HEK293 (cell line): ENCODE measurements at regions not wholly inside any gene's neighbourhood (a gene's known extent, or its start where the extent isn't known, plus 50 kb on each side); places are given as distances from the start of the nearest gene placed in this dataset.

Experiments
- MEIS1 ChIP-seq: sonication (generic); formaldehyde crosslinking; IDR thresholded peaks from 2 replicates; pipeline ENCODE4 v1.8.1; 2022; ENCODE audit warnings: missing genetic modification reagents, mild to moderate bottlenecking, borderline replicate concordance
- ZNF140 ChIP-seq: fragments of 450-650 bp; formaldehyde crosslinking; IDR thresholded peaks from 2 replicates; pipeline ENCODE4 v1.5.1; 2016; ENCODE audit warnings: missing biosample characterization, missing genetic modification characterization
- ZNF214 ChIP-seq: fragments of 450-650 bp; formaldehyde crosslinking; IDR thresholded peaks from 2 replicates; pipeline ENCODE4 v1.5.1; 2017; ENCODE audit warnings: missing biosample characterization, mild to moderate bottlenecking, missing genetic modification characterization, borderline replicate concordance
- ZNF23 ChIP-seq: fragments of 450-650 bp; formaldehyde crosslinking; IDR thresholded peaks from 2 replicates; pipeline ENCODE4 v1.5.1; 2016; ENCODE audit warnings: missing biosample characterization, missing genetic modification characterization, borderline replicate concordance
- ZNF391 ChIP-seq: fragments of 450-650 bp; formaldehyde crosslinking; IDR thresholded peaks from 2 replicates; pipeline ENCODE4 v1.5.1; 2016; ENCODE audit warnings: low read depth, missing biosample characterization, missing genetic modification characterization, borderline replicate concordance
- ZNF549 ChIP-seq: fragments of 450-650 bp; IDR thresholded peaks from 2 replicates; pipeline ENCODE4 v1.5.1; 2018; ENCODE audit warnings: missing biosample characterization, missing genetic modification characterization, mild to moderate bottlenecking, inconsistent platforms, moderate library complexity
- ZNF830 ChIP-seq: fragments of 450-650 bp; IDR thresholded peaks from 2 replicates; pipeline ENCODE4 v1.5.0; 2018; ENCODE audit warnings: missing biosample characterization, missing genetic modification characterization, low read depth, mild to moderate bottlenecking, moderate library complexity
- TF ChIP-seq, protein P1 (sequence below): fragments of 450-650 bp; formaldehyde crosslinking; IDR thresholded peaks from 2 replicates; pipeline ENCODE4 v1.5.1; 2016; ENCODE audit warnings: missing biosample characterization, missing genetic modification characterization
- TF ChIP-seq, protein P2 (sequence below): sonication (generic); formaldehyde crosslinking; IDR thresholded peaks from 2 replicates; pipeline ENCODE4 v1.8.1; 2022; ENCODE audit warnings: mild to moderate bottlenecking, moderate library complexity, missing genetic modification reagents
- TF ChIP-seq, protein P3 (sequence below): fragments of 450-650 bp; formaldehyde crosslinking; IDR thresholded peaks from 2 replicates; pipeline ENCODE4 v1.5.1; 2016; ENCODE audit warnings: missing biosample characterization, missing genetic modification characterization
- TF ChIP-seq, protein P4 (sequence below): fragments of 450-650 bp; IDR thresholded peaks from 2 replicates; pipeline ENCODE4 v1.5.1; 2018; ENCODE audit warnings: missing biosample characterization, missing genetic modification characterization

DNA sequence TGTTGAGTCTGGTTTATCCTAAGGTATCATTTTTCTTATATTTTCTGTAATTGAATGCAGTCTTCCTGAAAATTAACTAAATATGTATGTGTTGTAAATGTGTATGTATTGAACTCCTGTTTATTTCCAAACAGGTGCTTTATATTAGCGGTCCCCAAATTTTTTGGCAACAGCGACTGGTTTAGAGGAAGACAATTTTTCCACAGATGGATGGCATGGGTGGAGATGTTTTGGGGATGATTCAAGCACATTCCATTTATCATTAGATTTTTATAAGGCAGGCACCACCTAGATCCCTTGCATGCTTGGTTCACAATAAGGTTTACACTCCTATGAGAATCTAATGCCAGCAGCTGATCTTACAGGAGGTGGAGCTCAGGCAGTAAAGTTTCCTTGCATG is 210.5 kb upstream of the ANO3 start:
- no peak for TF ChIP-seq ZNF830 (tag by site-specific recombination)
- TF ChIP-seq ZNF23 (tag by site-specific recombination), result no peak
- TF ChIP-seq ZNF391 (tag by site-specific recombination), result no peak
- TF ChIP-seq, protein P1, sequence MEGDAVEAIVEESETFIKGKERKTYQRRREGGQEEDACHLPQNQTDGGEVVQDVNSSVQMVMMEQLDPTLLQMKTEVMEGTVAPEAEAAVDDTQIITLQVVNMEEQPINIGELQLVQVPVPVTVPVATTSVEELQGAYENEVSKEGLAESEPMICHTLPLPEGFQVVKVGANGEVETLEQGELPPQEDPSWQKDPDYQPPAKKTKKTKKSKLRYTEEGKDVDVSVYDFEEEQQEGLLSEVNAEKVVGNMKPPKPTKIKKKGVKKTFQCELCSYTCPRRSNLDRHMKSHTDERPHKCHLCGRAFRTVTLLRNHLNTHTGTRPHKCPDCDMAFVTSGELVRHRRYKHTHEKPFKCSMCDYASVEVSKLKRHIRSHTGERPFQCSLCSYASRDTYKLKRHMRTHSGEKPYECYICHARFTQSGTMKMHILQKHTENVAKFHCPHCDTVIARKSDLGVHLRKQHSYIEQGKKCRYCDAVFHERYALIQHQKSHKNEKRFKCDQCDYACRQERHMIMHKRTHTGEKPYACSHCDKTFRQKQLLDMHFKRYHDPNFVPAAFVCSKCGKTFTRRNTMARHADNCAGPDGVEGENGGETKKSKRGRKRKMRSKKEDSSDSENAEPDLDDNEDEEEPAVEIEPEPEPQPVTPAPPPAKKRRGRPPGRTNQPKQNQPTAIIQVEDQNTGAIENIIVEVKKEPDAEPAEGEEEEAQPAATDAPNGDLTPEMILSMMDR, result no peak
- no peak for TF ChIP-seq ZNF214
- TF ChIP-seq, protein P2, sequence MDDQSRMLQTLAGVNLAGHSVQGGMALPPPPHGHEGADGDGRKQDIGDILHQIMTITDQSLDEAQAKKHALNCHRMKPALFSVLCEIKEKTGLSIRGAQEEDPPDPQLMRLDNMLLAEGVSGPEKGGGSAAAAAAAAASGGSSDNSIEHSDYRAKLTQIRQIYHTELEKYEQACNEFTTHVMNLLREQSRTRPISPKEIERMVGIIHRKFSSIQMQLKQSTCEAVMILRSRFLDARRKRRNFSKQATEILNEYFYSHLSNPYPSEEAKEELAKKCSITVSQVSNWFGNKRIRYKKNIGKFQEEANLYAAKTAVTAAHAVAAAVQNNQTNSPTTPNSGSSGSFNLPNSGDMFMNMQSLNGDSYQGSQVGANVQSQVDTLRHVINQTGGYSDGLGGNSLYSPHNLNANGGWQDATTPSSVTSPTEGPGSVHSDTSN (CRISPR knock-in tag), result no peak
- TF ChIP-seq, protein P3, sequence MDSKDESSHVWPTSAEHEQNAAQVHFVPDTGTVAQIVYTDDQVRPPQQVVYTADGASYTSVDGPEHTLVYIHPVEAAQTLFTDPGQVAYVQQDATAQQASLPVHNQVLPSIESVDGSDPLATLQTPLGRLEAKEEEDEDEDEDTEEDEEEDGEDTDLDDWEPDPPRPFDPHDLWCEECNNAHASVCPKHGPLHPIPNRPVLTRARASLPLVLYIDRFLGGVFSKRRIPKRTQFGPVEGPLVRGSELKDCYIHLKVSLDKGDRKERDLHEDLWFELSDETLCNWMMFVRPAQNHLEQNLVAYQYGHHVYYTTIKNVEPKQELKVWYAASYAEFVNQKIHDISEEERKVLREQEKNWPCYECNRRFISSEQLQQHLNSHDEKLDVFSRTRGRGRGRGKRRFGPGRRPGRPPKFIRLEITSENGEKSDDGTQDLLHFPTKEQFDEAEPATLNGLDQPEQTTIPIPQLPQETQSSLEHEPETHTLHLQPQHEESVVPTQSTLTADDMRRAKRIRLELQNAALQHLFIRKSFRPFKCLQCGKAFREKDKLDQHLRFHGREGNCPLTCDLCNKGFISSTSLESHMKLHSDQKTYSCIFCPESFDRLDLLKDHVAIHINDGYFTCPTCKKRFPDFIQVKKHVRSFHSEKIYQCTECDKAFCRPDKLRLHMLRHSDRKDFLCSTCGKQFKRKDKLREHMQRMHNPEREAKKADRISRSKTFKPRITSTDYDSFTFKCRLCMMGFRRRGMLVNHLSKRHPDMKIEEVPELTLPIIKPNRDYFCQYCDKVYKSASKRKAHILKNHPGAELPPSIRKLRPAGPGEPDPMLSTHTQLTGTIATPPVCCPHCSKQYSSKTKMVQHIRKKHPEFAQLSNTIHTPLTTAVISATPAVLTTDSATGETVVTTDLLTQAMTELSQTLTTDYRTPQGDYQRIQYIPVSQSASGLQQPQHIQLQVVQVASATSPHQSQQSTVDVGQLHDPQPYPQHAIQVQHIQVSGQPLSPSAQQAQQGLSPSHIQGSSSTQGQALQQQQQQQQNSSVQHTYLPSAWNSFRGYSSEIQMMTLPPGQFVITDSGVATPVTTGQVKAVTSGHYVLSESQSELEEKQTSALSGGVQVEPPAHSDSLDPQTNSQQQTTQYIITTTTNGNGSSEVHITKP (tag by site-specific recombination), result no peak
- TF ChIP-seq ZNF140 (tag by site-specific recombination), result no peak
- TF ChIP-seq, protein P4, sequence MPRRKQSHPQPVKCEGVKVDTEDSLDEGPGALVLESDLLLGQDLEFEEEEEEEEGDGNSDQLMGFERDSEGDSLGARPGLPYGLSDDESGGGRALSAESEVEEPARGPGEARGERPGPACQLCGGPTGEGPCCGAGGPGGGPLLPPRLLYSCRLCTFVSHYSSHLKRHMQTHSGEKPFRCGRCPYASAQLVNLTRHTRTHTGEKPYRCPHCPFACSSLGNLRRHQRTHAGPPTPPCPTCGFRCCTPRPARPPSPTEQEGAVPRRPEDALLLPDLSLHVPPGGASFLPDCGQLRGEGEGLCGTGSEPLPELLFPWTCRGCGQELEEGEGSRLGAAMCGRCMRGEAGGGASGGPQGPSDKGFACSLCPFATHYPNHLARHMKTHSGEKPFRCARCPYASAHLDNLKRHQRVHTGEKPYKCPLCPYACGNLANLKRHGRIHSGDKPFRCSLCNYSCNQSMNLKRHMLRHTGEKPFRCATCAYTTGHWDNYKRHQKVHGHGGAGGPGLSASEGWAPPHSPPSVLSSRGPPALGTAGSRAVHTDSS (tag by site-specific recombination), result no peak
- no peak for TF ChIP-seq MEIS1 (CRISPR knock-in tag)
- no peak for TF ChIP-seq ZNF549 (tag by site-specific recombination)
